Esophagus squamous epithelium (tissue), 4 donors: ENCODE measurements at regions not wholly inside any gene's neighbourhood (a gene's known extent, or its start where the extent isn't known, plus 50 kb on each side); places are given as distances from the start of the nearest gene placed in this dataset.

Source experiments
- CTCF ChIP-seq, 6 experiments: fragments of 450-650 bp in 4 of 6; fragments of 200-600 bp in 2 of 6; sonication (generic) in 2 of 6; IDR thresholded peaks; one replicate each; pipeline ENCODE4 v1.5.1; 2016 to 2019; ENCODE audit warnings: antibody characterized with exemption in 6 of 6, mild to moderate bottlenecking in 4 of 6, moderate library complexity in 4 of 6
- POLR2A ChIP-seq, 4 donors: fragments of 450-650 bp; IDR thresholded peaks; one replicate each; pipeline ENCODE4 v1.6.1; 2017; ENCODE audit warnings: antibody characterized with exemption in 4 of 4, mild to moderate bottlenecking in 4 of 4, moderate library complexity in 3 of 4

DNA sequence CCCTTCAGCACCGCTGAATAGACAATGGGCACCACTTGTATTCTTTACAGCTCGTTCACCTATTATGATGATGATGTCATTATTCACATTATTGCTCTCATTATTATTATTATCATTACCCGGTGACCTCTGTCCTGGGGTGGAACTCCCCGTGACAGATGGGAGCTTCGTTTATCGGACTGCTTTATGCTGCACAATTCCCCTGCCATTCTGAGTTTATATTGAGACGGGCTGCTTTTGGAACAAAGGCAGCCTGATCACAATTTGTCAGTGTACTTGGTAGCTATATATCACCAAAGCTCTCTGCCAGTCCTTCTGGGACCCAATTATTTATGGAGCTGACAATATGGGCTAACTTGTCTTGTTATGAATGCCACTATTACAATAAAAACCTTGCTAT, 1145.6 kb upstream of the WWC1 start:
- TF ChIP-seq CTCF (IDR thresholded peaks at IDR 0.05) (no peak), POLR2A (IDR thresholded peaks at IDR 0.05) (no peak)
